Renal pelvis (tissue), 1 donor: ENCODE measurements at regions not wholly inside any gene's neighbourhood (a gene's known extent, or its start where the extent isn't known, plus 50 kb on each side); places are given as distances from the start of the nearest gene placed in this dataset.
"Not testable (repeated sequence)": the region's sequence is repeated elsewhere in the genome, so short reads cannot be mapped to it uniquely, and the experiment has no call there.

Experiments used
- DNase-seq: peaks from one replicate; pipeline ENCODE4 v3.0.0-alpha.2; 2013

DNA sequence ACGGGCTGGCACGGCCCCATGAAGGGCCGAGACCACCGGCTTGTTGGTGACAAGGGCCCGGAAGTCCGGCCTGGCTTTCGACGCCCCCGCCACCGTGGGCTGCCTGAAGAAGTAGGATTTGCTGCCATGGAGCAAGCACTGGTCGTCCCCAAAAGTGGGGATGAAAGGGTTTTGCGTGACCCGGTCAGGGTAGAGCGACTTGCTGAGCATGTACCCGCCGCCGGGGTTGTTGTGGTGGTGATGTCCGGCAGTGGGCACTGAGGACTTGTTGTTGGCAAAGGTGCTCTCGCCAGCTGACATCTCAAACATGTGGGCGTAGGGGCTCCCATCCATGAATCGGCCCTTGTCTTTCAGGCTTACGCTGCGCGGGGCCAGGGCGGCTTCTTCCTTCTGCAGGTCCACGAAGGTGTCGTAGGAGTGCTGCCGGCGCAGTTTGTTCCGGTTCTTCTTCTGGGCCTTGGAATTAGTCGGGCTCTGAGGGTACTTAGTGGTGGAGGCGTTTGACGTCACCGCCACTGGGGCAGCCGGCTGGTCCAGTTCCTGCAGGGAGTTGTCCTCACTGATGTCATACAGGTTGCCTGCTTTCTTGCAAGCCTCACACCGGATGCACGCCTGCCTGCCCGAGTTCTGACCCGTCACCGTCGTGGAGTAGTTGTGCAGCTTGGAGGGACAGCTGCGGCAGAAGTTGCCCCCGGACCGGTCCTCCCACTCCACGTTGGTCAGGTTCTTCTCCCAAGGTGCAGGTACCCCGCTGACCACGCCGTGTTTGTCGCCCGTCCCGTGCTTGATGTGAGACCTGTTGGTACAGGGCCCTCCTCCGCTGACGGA lies 366.6 kb downstream of the EMP1 start:
- no peak for DNase-seq

DNA sequence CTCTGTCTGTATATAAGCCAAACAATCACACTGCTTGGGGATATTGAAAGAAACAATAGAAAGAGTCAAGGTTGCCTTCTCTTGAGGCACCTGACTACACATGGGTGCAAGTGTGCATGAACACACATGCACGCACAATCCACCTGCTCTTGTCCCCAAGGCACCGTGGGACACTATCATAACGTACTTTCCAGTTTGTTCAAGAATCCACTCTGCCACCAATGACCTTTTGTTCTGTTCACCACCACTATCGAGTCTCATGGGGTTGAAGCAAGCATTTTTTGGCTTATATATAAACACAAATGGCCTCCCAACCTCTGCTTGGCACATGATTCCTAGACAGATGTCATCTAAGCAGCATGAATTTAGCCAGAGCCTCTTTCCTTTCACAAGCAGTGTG lies 365.4 kb downstream of the EMP1 start:
- DNase-seq = no peak

DNA sequence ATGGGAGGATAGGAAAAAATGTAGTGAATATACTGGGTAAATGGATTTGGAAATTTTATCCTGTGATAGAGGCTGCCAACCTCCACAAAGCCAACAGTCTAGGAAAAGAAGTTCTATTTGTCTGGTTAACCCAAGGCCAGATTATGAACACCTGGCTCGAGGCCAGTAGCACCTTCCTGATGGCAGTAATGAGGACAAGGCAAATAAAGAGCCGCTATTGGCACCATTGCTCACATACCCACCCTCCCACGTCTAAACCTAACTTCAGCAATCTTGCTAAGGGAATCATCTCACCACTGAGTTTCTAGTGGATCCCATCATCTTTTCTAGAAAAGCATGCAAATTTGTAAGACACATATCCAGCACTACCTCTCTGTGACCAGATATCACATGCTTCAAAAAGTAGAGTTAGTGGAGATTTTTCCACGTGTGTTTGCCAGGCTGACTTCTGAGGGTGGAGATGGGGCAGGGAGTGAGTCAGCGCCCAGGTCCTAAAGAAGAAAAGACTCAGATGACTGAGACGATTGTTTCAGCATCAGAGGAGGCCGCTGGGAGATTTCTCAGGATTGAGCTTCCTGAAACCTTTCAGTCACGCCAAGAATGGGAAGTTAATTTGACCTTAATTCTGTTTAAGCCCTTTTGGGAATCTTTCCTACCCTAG lies 362.9 kb downstream of the EMP1 start:
- no peak for DNase-seq

DNA sequence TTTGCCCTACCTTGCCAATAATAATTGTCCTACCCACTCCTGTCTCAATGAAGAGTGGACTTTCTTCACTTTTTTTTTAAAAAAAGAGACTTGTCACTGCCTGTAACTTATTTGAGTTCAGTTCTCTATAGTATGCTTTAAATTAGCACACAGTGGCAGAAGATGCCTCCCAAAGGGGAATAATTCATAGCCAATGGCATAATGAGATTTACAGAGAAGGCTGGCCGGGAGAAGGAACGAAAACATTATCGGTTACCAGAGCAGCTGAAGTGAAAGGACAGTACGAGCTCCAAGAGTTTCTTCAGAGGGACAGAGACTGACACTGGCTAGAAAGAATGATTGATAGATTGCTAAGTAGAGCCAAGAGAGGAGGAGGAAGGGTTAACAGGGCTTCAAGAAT lies 356.3 kb downstream of the EMP1 start:
- DNase-seq = no peak

DNA sequence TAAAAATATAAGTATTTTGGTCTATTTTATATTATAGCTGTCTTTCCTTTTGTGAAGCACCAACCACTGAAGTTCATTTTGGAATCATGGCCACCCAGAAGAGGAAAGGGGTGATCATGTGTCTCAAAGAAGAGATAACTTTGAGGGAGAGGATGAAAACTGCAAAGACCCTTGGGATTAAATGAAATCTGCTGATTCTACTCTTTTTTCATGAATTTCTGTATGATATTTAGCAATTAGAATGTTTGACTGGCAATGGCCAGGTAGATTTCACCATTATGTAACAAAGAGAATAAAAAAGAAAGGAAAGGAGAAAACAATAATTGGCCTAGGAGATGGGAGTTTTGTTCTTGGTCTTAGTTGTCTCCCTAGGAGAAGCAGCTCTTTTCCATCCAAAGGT lies 350.8 kb downstream of the EMP1 start:
- DNase-seq = no peak

DNA sequence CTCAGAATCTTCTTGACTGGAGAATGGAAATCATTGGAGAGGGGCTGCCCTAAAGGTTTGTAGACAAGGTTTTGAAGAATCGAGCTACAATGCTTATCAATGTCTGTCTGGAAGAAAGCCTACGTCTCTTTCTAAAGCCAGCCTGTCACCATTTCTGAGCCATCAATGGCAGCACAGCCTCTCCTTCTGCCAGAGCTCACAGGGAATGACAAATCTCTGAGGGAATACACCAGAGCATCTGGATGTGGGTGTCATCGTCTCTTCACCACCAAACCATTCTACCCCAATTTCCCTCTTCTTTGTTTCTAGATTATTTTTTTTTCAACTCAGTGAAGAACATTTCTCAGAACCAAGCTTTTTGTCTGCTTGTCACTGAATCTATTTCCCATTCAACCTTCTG lies 349.7 kb downstream of the EMP1 start:
- no peak for DNase-seq

DNA sequence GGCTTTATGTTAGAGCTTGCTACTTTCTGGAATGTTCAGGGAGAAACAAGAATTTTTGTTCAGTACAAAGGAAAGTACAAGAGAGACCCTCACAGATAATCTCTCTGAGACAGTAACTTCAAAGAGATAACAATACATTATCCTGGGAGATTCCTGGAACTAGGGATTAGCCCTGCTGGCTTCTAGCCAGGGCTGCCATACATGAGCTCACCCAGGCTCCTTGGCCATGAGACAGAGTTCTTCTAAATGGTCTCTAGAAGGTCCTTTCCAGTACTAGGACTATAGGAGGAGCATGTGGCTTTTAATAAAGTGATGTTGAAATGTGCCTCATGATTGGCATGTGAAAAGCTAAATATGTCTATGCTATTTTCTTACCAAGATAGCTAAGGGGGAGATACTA lies 342.5 kb downstream of the EMP1 start:
- DNase-seq = no peak

DNA sequence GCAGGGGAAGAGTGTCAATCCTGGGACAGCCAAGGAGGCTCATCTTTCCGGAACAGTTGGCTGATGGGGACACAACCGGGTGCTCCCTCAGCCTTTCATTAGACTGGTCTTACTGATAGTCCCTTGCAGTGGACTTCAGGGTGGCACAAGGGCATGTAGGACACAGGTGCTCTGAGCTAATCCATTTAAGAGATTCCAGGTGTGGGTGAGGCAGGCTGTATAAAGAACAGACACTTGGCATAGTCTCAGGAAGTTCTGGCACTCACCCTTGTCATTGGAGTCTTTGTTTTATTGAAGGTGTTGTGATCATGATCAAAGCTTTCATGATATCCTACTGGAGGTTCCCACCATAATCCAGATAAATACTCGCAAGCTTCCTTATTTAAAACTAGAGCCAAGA lies 341.6 kb downstream of the EMP1 start:
- no peak for DNase-seq

DNA sequence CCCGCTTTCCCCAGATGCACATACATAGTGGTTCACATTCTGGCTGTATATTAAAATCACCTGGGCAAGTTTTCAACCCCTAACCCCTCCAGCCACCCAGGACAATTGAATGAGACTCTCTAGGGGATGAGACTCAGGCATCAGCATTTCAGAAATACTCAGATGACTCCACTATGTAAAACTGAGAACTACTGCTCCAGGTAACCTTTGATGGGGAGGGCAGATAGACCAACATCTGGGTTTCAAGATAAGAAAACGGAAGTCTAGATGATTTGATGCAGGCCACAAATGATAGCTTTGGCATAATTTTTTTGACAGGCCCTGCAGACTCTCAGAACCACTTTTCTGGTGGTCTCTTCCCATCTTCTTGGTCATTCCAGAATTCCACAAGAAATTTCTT lies 341.1 kb downstream of the EMP1 start:
- DNase-seq = no peak

DNA sequence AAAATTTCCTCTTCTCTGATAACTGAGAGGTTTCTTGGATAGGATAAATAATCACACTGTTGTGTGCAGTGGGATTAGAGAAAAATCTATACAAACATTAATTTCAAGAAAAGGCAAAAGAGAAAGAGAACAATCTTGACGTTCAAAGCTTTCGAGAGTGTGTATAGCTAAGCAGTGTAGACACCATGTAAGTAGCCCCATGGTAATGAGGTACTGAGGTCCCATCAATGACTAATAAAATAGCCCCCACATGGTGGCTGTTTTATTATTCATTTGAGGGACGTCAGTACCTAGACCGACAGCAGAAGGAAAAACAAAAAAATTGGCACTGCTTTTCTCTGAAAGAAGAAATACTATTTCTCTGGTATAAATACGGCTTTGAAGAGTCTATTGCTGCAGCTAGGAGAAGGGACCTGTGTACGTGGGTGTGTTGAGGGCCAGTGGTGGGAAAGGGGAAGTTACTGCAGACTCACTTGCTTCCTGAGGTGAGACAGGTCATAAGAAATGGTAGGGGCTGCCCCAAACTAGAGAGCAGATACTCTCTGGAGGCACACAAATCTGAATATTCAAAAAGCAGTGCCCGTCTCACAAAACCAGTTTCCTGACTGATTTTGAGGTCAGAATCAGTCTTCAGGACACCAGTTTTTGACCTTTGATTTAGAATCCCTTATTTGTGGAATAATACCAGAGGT lies 339.8 kb downstream of the EMP1 start:
- no peak for DNase-seq

DNA sequence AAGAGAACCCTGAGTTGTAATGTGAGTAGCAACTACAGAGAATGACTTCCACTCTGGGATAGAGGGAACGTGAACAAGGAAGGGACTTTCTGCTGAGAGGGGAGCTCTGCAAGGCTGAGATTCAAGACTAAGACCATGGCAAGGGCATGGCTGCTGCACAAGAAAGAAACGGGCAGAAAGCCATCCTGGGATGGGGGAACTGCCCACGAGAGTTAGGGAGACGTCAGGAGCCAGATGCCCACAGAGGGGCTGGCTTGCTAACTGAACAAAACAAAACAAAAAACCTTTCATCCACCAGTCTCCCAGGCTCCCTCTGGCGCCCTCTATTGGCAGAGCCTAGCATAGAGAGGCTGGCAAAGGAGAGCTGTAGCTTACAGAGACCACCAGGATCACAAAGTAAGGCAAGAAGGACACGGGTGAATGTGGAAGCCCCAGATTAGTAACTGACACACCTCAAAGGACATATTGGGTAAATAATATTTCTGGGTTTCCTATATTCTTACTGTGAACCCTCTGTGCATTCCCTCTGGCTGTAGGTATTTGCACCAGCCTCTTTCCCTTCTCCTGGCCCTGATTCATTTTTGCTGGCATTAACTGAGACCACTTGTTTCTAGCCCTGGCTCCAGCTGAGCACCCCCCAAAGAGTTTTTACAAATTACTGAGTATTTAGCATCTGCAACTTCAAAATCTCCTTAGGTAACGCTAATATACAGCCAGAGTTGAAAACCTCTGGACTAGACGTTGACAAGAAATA lies 338.3 kb downstream of the EMP1 start:
- DNase-seq = peak; percentile 82

DNA sequence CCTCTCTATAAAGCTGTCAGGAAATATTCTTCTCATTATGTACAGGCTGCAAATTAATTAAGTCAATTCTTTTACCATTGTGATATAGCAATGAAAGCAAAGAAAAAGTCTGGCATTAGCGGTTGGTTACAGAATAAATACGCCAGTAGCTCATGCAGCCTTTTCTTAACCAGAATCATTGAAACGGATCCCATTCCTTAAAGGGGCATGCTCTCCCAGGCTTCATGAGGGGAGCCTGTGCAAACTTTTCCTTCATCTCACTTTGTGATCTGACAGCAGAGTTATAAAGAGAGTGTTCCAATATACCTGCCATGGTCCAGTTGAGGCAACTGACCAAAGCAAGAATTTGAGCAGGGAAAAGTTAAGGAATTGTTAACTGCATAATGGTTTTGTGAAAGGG lies 337.7 kb downstream of the EMP1 start:
- DNase-seq = peak; percentile 38

DNA sequence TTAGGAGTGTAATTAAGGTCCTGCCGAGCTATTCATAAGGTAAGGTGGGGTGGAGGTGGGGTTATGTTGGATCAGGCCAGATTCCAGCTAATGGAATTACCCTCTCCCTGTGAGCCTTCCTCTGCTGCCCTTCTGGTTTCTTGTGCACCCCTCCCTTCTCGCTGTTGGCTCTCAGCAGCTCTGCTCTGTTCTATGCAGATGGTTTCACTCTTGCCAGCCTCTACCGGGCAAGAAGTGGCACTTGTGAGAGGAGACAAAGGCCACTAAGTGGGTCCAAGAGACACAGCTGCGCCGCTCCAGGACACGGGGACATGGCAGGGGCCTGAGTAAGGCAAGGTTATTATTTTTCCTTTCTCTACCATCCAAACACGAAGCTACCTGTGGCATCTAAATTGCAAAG lies 334.4 kb downstream of the EMP1 start:
- DNase-seq = no peak

DNA sequence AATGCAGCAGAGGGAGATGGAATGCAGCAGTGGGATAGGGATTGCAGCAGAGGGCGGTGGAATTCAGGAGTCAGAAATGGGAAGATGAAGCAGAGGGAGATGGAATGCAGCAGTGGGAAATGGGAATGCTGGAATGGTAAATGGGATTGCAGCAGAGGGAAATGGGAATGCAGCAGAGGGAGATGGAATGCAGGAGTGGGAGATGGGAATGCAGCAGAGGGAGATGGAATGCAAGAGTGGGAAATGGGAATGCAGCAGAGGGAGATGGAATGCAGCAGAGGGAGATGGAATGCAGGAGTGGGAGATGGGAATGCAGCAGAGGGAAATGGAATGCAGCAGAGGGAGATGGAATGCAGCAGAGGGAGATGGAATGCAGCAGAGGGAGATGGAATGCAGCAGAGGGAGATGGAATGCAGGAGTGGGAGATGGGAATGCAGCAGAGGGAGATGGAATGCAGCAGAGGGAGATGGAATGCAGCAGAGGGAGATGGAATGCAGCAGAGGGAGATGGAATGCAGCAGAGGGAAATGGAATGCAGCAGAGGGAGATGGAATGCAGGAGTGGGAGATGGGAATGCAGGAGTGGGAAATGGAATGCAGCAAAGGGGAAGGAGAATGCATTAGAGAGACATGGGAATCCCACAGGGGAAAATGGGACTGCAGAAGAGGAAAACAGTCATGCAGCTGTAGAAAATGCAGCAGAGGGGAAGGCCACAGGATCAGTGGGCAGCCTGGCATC lies 329.8 kb downstream of the EMP1 start:
- DNase-seq = peak; percentile 14

DNA sequence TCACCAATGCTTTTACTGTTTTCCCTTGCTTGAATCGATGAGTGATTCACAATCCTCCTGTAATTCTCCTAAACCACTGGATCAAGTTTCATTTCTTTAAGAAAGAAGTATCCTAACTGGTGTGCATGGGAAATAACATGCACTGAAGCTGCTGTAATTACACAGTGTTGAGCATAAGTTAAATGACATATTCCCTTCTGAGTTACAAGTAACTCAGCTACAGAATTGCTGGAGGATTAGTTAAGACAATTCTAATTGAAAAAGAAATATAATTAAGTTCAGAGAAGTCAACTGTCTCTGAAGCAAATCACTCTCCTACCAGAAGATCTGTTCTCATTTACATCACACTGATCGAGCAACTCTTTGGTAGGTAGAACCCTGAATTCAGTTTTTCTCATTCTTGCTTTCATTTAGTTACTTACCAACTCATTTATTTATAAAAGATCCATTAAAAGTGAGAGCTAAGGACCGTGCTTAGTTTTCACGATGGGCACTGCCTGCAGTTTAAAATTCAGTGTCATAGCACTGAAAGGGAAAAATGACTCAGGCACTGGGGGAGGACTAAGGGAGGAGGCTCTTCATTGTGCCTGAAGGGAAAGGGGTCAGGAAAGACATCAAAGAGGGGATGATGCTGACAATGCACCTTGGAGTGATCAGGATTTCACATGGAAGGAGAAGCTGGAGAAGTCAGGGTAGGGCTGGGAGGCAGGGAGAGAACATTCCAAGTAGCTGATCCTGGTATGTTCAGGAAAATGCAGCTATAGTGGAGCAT lies 327.2 kb downstream of the EMP1 start:
- DNase-seq = no peak

DNA sequence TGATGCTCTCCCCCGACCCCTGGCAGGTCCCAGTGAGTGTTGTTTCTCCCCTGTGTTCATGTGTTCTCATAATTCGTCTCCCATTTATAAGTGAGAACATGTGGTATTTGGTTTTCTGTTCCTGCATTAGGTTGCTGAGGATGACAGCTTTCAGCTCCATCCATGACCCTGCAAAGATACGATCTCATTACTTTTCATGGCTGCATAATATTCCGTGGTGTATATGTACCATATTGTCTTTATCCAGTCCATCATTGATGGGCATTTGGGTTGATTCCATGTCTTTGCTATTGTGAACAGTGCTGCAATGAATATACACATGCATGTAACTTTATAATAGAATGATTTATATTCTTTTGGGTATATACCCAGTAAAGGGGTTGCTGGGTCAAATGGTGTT lies 321.5 kb downstream of the EMP1 start:
- DNase-seq = not testable (repeated sequence)

DNA sequence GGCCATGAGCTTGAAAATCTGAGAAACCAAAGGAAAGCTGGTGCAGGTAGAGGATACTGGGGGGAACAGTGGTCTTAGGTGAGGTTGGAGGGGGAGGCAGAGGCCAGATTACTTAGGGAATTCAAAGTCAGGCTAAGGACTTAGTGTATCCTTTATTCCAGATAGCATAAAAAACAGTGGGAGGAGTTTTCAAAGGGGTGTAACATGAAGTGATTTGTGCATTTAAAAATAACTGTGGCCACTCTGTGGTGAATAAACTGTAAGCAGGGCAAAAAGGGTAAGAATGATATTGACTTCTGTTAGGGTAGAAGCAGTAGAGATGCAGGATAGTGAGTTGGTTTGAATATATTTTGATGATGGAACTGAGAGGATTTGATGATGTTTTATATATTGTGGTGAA lies 313.2 kb downstream of the EMP1 start:
- no peak for DNase-seq

DNA sequence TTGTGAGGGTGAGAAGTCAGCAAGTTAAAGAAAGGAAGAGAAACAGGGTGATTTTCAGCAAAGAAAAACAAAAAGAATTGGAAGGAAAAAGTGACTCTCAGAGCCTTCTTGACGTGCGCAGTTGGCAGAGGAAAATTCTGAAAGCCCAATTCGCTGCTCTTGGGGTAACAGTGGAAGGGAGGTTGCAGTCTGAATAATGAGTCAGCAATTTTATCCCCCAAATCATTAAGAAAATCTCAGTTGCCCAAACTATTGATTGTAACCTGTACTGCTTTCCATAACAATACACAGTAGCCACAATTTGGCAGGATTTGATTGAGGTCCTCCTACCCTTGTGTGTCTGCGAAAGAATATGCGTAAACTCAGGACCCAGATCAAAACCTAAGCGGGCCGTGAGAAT lies 309.1 kb downstream of the EMP1 start:
- no peak for DNase-seq

DNA sequence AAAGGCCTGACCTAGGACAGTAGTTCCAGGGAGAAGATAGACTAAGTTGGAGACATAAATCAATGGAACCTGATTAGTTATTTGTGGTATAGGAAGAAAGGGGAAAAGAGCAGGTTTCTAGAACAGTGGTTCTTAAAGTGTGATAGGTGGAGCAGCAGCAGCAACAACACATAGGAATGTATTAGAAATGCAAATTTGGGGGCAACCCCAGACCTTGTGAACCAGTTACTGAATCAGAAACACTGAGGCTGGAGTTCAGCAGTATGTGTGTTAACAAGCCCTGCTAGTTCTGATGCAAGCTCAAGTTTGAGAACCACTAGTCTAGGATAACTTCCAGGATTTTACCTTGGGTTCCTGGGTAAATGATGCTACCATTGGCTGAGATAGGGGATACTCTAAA lies 308.7 kb downstream of the EMP1 start:
- no peak for DNase-seq

DNA sequence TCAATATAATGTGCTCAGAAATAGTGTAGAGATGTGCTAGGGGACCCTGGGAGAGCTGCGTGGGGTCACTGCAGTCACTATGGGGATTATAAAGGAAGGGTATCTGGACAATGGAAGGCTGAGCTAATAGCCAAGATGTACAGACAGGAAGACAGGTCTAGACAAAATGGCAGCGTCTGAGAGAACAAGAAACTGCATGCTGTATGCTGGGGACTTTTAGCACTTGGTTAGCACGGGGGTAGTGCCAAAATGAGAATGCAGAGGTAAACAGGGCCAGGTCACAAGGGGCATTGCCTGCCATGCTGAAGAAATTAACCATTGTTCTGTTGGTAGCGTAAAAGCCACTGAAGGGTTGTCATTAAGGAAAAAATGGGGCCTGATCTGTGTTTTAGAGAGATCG lies 308.2 kb downstream of the EMP1 start:
- no peak for DNase-seq

DNA sequence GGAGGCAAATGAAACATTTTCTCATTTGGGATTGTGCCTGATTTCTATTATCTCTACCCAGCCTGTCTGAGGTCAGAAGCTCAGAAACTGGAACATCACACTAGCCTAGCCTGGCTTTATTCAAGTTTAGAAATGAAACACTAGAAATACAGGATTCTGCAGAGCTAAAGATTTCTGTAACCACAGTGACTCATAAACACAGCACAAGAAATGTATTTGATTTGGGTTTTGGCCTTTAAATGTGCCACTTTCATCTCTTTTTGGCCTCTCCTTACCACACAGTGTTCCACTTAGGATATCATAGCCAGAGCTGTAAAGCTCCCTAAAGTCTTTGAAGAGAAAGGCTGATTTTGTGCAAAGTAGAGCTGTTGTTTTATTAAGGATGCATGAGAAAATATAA lies 307.5 kb downstream of the EMP1 start:
- no peak for DNase-seq
